ENCODE measurements at regions not wholly inside any gene's neighbourhood (a gene's known extent, or its start where the extent isn't known, plus 50 kb on each side); places are given as distances from the start of the nearest gene placed in this dataset.
"Not testable (repeated sequence)": the region's sequence is repeated elsewhere in the genome, so short reads cannot be mapped to it uniquely, and the experiment has no call there.

GRCh38 chr6:141463237-141463977 is 669.3 kb upstream of the GJE1 start:
- H3K36me3 ChIP-seq (ENCODE audit: control insufficient read depth, insufficient read depth, low read length): no peaks in the 10 kb centered on the region
- H3K4me3 ChIP-seq (ENCODE audit: insufficient read depth, low read depth, low read length, poor library complexity, severe bottlenecking): no peak overlapping the region
- no peaks in the 10 kb centered on the region for H3K9me3 ChIP-seq (ENCODE audit: control insufficient read depth, low read length)
- no peak overlapping the region for H3K27ac ChIP-seq (ENCODE audit: insufficient read depth, low read length, poor library complexity, severe bottlenecking)
- no peak for DNase-seq
- H3K4me1 ChIP-seq (ENCODE audit: control insufficient read depth, insufficient read depth, low read length, poor library complexity, severe bottlenecking): no peaks in the 10 kb centered on the region
- no peaks in the 10 kb centered on the region for H3K27me3 ChIP-seq (replicated peaks; ENCODE audit: control insufficient read depth, insufficient read depth, low read length, poor library complexity, severe bottlenecking)

- DNase-seq: no peak
- no peaks in the 10 kb centered on the region for H3K9me3 ChIP-seq (ENCODE audit: control insufficient read depth, low read length)
- H3K27me3 ChIP-seq (replicated peaks; ENCODE audit: control insufficient read depth, insufficient read depth, low read length, poor library complexity, severe bottlenecking): no peaks in the 10 kb centered on the region
- H3K4me1 ChIP-seq (ENCODE audit: control insufficient read depth, insufficient read depth, low read length, poor library complexity, severe bottlenecking): no peaks in the 10 kb centered on the region
- H3K4me3 ChIP-seq (ENCODE audit: insufficient read depth, low read depth, low read length, poor library complexity, severe bottlenecking): no peak overlapping the region
- no peaks in the 10 kb centered on the region for H3K36me3 ChIP-seq (ENCODE audit: control insufficient read depth, insufficient read depth, low read length)
- no peak overlapping the region for H3K27ac ChIP-seq (ENCODE audit: insufficient read depth, low read length, poor library complexity, severe bottlenecking)
Observed at GRCh38 chr6:141460743-141461484, 671.8 kb upstream of the GJE1 start.

GRCh38 chr6:141460245-141460644 is 672.5 kb upstream of the GJE1 start:
- not testable (repeated sequence) for H3K27ac ChIP-seq (ENCODE audit: insufficient read depth, low read length, poor library complexity, severe bottlenecking); H3K36me3 ChIP-seq (ENCODE audit: control insufficient read depth, insufficient read depth, low read length); H3K4me1 ChIP-seq (ENCODE audit: control insufficient read depth, insufficient read depth, low read length, poor library complexity, severe bottlenecking); H3K4me3 ChIP-seq (ENCODE audit: insufficient read depth, low read depth, low read length, poor library complexity, severe bottlenecking); DNase-seq; H3K27me3 ChIP-seq (replicated peaks; ENCODE audit: control insufficient read depth, insufficient read depth, low read length, poor library complexity, severe bottlenecking); H3K9me3 ChIP-seq (ENCODE audit: control insufficient read depth, low read length)

GRCh38 chr6:141457984-141458383 is 674.7 kb upstream of the GJE1 start:
- not testable (repeated sequence) for H3K9me3 ChIP-seq (ENCODE audit: control insufficient read depth, low read length); H3K27me3 ChIP-seq (replicated peaks; ENCODE audit: control insufficient read depth, insufficient read depth, low read length, poor library complexity, severe bottlenecking); H3K36me3 ChIP-seq (ENCODE audit: control insufficient read depth, insufficient read depth, low read length); DNase-seq; H3K4me1 ChIP-seq (ENCODE audit: control insufficient read depth, insufficient read depth, low read length, poor library complexity, severe bottlenecking); H3K4me3 ChIP-seq (ENCODE audit: insufficient read depth, low read depth, low read length, poor library complexity, severe bottlenecking); H3K27ac ChIP-seq (ENCODE audit: insufficient read depth, low read length, poor library complexity, severe bottlenecking)

- H3K36me3 ChIP-seq (ENCODE audit: control insufficient read depth, insufficient read depth, low read length): no peaks in the 10 kb centered on the region
- H3K9me3 ChIP-seq (ENCODE audit: control insufficient read depth, low read length): no peaks in the 10 kb centered on the region
- no peaks in the 10 kb centered on the region for H3K4me1 ChIP-seq (ENCODE audit: control insufficient read depth, insufficient read depth, low read length, poor library complexity, severe bottlenecking)
- no peaks in the 10 kb centered on the region for H3K27me3 ChIP-seq (replicated peaks; ENCODE audit: control insufficient read depth, insufficient read depth, low read length, poor library complexity, severe bottlenecking)
- H3K4me3 ChIP-seq (ENCODE audit: insufficient read depth, low read depth, low read length, poor library complexity, severe bottlenecking): no peak overlapping the region
- no peak overlapping the region for H3K27ac ChIP-seq (ENCODE audit: insufficient read depth, low read length, poor library complexity, severe bottlenecking)
- no peak for DNase-seq
Observed at GRCh38 chr6:141452354-141452686, 680.4 kb upstream of the GJE1 start.

- no peak for DNase-seq
- no peak overlapping the region for H3K27ac ChIP-seq (ENCODE audit: insufficient read depth, low read length, poor library complexity, severe bottlenecking)
- no peaks in the 10 kb centered on the region for H3K27me3 ChIP-seq (replicated peaks; ENCODE audit: control insufficient read depth, insufficient read depth, low read length, poor library complexity, severe bottlenecking)
- no peak overlapping the region for H3K4me3 ChIP-seq (ENCODE audit: insufficient read depth, low read depth, low read length, poor library complexity, severe bottlenecking)
- H3K9me3 ChIP-seq (ENCODE audit: control insufficient read depth, low read length): no peaks in the 10 kb centered on the region
- H3K36me3 ChIP-seq (ENCODE audit: control insufficient read depth, insufficient read depth, low read length): no peaks in the 10 kb centered on the region
- H3K4me1 ChIP-seq (ENCODE audit: control insufficient read depth, insufficient read depth, low read length, poor library complexity, severe bottlenecking): no peaks in the 10 kb centered on the region
Observed at GRCh38 chr6:141451511-141452353, 681.0 kb upstream of the GJE1 start.

- Histone ChIP-seq H3K27ac (ENCODE audit: insufficient read depth, low read length, poor library complexity, severe bottlenecking) (no peak overlapping the region), H3K36me3 (ENCODE audit: control insufficient read depth, insufficient read depth, low read length) (no peaks in the 10 kb centered on the region), H3K4me1 (ENCODE audit: control insufficient read depth, insufficient read depth, low read length, poor library complexity, severe bottlenecking) (no peaks in the 10 kb centered on the region), H3K9me3 (ENCODE audit: control insufficient read depth, low read length) (no peaks in the 10 kb centered on the region), H3K4me3 (ENCODE audit: insufficient read depth, low read depth, low read length, poor library complexity, severe bottlenecking) (no peak overlapping the region), H3K27me3 (replicated peaks; ENCODE audit: control insufficient read depth, insufficient read depth, low read length, poor library complexity, severe bottlenecking) (no peaks in the 10 kb centered on the region)
- no peak for DNase-seq
Observed at GRCh38 chr6:141451181-141451510, 681.6 kb upstream of the GJE1 start.

- H3K36me3 ChIP-seq (ENCODE audit: control insufficient read depth, insufficient read depth, low read length): no peaks in the 10 kb centered on the region
- no peak for DNase-seq
- H3K4me3 ChIP-seq (ENCODE audit: insufficient read depth, low read depth, low read length, poor library complexity, severe bottlenecking): no peak overlapping the region
- no peaks in the 10 kb centered on the region for H3K4me1 ChIP-seq (ENCODE audit: control insufficient read depth, insufficient read depth, low read length, poor library complexity, severe bottlenecking)
- H3K27ac ChIP-seq (ENCODE audit: insufficient read depth, low read length, poor library complexity, severe bottlenecking): no peak overlapping the region
- no peaks in the 10 kb centered on the region for H3K27me3 ChIP-seq (replicated peaks; ENCODE audit: control insufficient read depth, insufficient read depth, low read length, poor library complexity, severe bottlenecking)
- H3K9me3 ChIP-seq (ENCODE audit: control insufficient read depth, low read length): no peaks in the 10 kb centered on the region
Observed at GRCh38 chr6:141445928-141446628, 686.6 kb upstream of the GJE1 start.

- H3K36me3 ChIP-seq (ENCODE audit: control insufficient read depth, insufficient read depth, low read length): no peaks in the 10 kb centered on the region
- no peak overlapping the region for H3K4me3 ChIP-seq (ENCODE audit: insufficient read depth, low read depth, low read length, poor library complexity, severe bottlenecking)
- H3K9me3 ChIP-seq (ENCODE audit: control insufficient read depth, low read length): no peaks in the 10 kb centered on the region
- H3K27me3 ChIP-seq (replicated peaks; ENCODE audit: control insufficient read depth, insufficient read depth, low read length, poor library complexity, severe bottlenecking): no peaks in the 10 kb centered on the region
- DNase-seq: no peak
- no peak overlapping the region for H3K27ac ChIP-seq (ENCODE audit: insufficient read depth, low read length, poor library complexity, severe bottlenecking)
- H3K4me1 ChIP-seq (ENCODE audit: control insufficient read depth, insufficient read depth, low read length, poor library complexity, severe bottlenecking): no peaks in the 10 kb centered on the region
Observed at GRCh38 chr6:141443668-141444289, 688.9 kb upstream of the GJE1 start.

Measured in effector memory CD4-positive, alpha-beta T cell (primary cell).